HG03442 (cell line): ENCODE measurements at regions not wholly inside any gene's neighbourhood (a gene's known extent, or its start where the extent isn't known, plus 50 kb on each side); places are given as distances from the start of the nearest gene placed in this dataset.

Experiments used
- ATAC-seq: cut with Tn5 transposase; IDR thresholded peaks from one replicate; pipeline ENCODE4 v1.9.1; 2021; ENCODE audit warnings: mild to moderate bottlenecking, moderate library complexity; ENCODE audit not compliant: unreplicated experiment

DNA sequence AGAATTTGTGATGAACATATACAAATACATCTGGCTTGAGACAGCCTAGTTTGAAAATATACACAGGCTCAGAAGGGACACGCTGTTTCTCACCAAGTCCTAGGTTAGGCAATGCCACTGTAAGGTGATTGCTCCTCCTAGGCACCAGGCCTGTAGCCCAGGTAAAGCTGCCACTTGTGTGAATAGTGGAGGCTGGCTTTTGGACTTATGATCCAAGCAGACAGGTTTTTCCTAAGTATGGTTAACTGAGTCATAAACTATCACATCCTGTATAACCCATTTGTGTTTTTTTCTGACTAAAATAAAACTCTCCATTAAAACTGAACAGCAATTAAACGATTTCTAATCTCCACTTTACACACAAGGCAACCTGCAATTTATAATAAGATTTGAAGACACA, 81.0 kb downstream of the SEMA4F start:
- no peak for ATAC-seq

DNA sequence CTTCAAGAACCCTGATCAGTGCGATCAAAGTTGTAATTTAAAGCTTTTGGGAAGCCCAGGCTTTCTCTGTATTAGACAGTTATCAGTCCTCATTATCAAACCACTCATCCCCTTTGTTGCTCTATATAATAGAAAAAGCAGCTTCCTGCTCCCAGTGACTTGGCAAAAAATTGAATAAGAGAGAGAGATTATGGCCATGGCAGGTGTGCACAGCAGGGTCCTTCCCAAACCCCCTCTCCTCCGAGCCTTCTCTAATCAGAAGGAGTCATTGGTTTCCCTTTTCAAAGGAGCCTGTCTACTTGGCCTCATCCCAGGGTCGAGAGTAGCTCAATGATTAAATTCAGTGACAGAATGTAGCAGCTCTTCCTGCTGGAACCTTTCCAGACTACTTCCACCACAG, 81.5 kb downstream of the SEMA4F start:
- no peak for ATAC-seq

DNA sequence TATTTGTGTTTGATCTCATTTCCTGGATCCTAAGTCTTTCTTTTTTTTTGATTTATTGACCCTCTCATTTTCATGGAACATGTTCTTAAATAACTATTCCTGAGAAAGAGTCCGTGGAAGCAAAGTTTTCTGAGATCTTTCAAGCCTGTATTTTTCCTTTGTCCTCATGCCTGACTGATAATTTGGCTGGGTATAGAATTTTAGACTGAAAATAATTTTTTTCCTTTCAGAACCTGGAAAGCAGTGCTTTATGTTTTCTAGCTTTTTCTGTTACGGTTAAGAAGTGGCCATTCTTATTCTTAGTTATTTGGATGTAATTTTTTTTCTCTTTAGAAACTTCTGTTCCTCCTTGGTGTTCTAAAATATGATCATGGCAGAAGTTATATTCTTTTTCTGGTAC, 82.5 kb downstream of the SEMA4F start:
- ATAC-seq, result no peak

DNA sequence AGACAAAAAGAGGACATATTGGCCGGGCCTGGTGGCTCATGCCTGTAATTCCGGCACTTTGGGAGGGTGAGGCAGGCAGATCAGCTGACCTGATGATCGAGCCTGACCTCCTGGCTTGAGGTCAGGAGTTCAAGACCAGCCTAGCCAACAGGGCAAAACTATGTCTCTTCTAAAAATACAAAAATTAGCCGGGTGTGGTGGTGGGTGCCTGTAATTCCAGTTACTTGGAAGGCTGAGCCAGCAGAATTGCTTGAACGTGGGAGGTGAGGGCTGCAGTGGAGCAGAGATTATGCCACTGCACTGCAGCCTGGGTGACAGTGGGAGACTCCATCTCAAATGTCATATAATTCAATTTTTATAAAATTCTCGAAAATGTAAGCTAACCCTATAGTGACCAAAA, 84.5 kb downstream of the SEMA4F start:
- ATAC-seq, result no peak

DNA sequence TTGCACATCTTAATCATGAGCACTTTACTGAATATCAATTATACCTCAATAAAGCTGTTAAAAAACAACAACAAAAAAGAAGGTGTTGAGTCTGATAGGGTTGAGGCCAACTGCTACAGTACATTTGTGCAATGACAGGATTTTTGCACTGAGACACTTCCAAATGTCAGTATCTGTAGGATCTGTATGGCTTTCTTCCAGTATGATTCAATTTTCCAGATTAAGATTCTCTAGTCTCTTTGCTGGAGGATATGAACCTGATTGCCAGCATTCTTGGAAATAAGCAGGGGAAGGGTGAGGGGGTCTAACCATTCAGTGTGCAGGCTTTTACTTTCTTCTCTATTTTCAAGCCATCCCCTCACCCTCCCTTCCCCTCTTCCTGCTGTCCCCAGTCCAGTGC, 85.1 kb downstream of the SEMA4F start:
- ATAC-seq, result no peak

DNA sequence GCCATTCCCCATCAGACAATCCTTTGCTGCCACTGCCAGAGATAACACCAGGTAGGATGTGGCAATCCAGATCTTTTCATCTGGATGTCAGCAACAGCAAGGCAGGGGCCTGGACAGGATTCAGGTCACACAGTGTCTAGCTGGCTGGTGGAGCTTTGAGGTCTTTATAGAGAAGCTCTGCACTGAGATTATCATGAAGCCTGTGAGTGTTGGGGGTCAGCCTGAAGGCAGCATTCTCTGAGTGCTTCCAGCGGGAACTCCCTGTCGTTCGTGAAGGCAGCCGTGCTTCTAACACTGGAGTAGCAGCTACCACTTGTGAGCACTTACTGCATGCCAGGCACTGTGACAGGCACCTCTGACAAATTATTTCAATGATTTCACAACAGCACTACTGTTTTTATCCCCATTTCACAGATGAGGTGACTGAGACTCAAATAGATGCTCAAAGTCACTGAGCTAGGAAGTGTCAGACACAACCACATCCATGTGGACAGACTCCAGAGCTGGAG, 85.7 kb downstream of the SEMA4F start:
- no peak for ATAC-seq

DNA sequence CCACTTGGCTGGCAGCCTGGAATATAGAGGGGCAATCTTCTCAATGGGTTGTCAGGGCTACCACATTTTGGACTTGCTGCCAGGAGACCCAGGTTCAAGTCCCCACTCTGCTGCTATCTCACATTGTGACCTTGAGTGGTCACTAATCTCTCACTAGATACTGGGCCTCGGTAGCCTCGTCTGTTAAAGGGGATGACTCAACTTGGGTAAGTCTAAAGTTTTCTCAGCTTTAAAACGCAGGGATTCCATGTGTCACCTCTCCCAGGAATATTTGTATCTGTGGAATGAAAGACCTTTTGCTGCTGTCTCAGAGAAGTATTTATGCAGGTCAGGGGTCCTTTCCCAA, 86.3 kb downstream of the SEMA4F start:
- no peak for ATAC-seq

DNA sequence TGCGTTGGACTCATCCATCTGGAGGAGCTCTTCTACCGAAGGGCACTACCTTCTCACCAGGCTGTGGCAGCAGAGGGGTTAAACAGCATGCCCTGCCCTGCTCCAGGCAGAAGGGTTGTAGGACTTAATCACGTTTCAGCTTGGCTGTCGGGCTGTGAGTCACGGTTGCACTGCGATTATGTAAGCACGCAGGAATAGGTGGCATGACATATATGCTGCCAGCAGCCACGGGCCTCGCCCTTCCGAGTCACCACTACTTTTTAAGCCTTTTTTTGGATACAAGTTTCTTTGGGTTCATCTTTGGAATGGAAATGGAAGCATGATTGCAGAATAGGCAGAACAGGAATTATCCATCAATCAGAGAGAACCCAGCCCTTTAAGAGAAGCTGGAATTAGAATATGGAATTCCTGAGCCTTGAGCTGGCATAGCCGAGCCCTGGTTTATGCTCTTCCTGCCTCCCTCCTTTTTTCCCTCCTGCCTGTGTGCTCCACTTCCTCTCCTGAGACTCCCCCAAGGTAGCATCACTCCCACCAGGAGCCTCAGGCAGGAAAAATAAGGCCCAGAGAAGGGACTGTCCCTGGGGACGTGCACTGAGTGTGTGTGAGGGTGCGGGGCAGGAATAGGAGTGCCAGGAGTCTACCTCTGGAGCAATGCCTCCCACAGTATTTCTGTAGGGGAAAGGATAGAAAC, 86.8 kb downstream of the SEMA4F start:
- ATAC-seq, result no peak

DNA sequence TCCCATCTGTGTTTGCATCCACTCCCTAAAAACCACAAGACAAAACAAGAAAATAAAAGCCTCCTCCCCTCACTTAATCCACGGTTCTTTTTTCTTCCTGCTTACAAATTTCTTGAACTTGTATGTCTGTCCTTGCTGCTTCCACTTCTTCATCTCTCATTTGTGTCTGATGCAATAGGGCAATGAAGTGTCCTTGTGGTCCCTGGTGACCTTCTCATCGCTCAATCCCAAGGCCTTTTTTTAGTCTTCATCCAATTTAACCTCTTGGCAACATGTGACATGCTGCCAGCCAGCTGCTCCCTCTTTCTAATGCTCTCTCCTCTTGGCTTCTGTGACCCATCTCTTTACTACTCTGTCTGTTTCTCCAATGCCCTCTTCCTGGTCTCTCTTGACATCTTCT, 87.6 kb downstream of the SEMA4F start:
- no peak for ATAC-seq

DNA sequence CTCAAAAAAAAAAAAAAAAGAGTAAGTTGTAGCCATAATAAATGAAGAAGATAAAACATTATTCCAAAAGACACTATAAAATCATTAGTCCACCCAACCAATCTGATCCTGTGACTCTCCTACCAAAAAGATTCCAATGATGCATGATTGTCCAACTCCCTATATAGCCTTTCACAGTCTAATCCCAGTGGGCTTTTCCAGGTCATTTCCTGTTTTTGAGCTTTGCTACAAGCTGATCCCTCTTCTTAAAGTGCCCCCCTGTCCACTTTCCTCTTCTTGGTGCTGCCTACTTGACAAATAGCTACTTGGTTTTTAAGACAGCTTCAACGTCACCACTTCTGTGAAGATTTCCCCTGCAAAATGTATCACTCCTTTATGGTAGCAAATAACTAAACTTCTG, 88.4 kb downstream of the SEMA4F start:
- no peak for ATAC-seq

DNA sequence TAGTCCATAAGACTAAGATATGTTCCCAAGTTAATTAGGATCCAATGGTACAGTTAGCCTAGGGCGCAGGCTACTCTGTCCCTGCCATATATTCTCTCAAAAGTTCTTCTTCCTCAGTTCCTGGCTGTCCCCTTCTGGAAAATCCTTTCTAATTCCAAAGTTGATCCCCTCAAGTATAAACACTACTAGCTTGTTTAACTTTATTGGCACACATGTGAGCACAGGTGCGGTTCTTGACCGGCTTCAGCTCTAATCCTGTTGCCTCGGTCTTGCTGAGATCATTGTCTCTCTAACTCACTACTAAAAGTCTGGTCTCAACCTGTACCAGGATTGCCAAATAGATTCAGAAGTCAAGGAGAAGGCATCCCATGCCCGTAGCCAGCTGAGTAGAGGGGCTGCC, 89.0 kb downstream of the SEMA4F start:
- no peak for ATAC-seq

DNA sequence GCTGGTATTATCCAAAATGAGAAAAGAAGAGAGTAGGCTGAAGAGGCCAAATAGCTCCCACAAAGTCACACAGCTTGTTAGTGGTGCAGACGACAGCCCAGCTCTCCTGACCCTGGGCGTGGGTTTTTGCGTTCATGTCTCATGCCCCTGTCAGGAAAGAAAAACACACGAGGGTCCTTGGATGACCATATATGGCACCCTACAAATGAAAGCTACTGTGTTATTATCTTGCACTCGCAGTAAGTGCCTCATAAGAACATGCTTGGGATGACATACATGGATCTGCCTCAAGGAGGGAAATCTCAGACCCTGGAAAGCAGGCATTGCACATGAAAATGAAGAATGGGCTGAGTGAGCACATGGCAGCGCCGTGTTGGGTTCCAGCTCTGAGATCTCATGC, 89.7 kb downstream of the SEMA4F start:
- ATAC-seq, result no peak

DNA sequence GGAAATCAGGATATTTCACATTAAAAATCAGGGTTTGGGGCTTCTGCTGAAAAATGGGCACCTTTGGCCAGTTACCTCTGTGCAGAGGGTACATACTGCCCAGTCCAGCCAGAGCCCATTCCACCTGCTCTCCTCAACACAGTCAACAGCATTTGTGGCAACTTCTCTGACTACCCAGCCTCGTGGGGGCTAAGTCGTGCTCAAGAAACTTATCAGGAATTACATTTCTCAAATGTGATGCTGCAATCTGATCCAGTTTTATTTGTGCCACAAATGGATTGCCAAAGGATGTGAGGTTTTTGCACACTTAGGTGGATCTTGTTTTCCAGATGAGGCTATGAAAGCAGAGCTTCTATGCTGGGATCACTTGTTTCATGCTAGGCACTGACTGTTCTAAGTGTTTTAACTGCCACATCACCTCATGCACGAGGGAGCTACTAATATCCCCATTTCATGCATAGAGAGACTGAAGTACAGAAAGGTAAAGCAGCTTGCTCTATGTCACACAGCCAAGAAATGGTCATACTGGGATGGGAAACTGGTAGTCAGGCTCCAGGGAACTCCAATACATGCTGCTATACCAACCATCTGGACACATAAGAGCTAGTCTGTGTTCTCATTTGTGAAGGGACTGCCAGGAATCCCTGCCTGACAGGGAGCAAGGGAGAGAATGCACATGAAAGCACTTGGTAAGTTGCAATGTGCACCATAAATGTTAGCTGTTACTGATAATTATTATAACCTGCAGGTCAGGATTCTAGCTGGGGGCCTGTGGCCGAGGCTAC, 89.0 kb upstream of the HK2 start:
- ATAC-seq, result no peak

DNA sequence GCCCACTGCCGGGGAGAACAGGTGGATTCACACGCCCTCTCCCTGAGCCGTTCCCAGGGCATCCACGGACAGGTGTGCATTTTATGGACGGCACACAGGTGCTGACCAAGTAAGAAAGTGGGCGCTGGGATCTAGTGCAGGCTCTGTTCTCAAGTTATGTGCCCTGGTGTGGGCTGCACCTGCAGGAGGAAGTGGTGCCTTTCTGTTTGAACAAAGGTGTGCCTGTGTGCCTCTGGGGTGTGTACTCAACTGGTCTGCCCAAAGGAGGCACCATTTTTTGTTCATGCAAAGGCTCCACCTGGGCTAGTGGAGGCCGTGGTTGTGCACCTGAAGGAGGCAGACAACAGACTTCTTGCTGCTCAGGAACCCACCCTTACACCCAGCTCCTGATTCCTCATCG, 88.2 kb upstream of the HK2 start:
- ATAC-seq, result no peak

DNA sequence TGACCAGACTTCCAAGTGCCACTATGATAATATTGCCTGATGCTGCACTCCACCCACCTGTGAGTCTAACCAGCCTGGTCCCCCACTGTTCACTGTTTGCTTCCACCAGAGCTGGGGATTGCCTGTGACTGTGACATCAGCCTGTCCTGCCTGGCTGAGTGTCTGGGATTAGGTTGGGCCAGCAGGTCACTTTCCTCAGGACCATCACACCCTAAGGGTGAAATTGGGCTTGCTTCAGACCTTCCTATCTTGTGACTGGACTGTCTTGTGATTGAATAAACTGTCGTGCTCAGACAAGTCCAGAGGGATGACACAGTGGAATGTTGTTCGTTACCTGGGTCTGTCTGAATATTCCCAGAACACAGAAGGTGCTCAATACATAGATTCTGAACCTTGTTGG, 87.4 kb upstream of the HK2 start:
- ATAC-seq, result no peak

DNA sequence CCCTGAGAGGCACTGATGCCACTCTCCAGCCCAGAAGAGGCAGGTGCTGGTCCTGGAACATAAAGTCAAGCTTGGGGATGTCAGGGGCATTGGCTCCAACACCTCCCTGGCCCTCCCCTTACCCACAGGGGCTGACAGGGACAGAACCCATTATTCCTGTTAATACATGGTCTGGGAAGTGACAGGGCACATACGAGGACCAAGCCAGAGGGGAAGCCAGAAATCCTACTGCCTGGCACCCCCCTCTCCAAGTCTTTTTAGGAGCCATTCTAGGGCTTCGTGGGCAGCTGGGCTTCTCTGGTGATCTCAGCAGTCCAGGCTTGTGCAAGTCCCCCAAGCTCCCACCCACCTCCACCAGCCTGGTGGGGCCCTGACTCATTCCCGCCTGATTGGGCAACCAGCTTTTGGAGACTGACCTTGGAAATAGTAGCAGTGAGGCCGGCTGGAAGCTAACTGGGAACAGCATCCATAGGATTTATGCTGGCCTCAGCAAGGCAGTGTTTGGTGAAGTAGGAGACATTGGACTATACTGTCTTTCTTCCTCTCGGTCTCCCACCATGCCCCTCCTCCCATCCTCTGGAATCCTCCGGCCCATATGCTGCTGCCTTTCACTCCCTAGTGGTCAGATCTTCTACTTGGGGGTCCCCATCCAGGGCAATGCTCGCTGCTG, 86.4 kb upstream of the HK2 start:
- no peak for ATAC-seq

DNA sequence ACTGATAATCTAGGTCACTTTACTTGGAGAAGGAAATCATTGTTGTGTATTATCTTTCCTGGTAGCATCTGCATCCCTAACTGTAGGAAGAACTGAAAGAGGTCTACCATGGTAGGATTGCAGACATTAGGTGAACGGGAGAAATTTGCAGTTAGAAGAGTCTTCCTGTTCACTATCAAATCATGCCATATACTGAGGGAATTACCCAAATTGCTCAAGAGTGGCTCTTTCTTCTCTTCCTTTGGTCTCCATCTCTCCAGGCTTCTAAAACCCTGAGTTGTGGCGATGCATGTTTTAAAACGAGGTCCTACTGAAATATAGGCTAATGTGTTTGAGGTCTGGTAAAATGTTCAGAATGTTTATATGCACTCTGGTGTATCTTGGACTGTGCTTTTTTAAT, 85.3 kb upstream of the HK2 start:
- ATAC-seq, result no peak

DNA sequence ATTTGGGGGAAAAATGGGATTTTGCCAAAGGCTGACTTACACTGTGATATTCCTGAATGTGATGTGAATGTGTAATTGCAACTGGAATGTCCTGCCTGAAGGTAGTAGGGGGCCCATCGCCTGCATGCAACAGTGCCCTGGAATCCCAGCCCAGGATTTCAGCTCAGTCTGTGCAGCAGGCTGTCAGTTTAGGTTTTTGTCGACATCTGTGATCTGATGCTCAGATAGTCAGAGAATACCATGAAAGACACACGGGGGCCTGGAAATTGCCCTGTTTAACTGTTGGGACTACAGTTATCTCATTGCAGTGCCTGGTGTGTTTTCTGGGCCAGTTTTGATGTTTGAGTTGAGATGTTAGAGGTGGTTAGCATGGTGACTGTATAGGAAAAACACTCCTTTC, 84.5 kb upstream of the HK2 start:
- no peak for ATAC-seq

DNA sequence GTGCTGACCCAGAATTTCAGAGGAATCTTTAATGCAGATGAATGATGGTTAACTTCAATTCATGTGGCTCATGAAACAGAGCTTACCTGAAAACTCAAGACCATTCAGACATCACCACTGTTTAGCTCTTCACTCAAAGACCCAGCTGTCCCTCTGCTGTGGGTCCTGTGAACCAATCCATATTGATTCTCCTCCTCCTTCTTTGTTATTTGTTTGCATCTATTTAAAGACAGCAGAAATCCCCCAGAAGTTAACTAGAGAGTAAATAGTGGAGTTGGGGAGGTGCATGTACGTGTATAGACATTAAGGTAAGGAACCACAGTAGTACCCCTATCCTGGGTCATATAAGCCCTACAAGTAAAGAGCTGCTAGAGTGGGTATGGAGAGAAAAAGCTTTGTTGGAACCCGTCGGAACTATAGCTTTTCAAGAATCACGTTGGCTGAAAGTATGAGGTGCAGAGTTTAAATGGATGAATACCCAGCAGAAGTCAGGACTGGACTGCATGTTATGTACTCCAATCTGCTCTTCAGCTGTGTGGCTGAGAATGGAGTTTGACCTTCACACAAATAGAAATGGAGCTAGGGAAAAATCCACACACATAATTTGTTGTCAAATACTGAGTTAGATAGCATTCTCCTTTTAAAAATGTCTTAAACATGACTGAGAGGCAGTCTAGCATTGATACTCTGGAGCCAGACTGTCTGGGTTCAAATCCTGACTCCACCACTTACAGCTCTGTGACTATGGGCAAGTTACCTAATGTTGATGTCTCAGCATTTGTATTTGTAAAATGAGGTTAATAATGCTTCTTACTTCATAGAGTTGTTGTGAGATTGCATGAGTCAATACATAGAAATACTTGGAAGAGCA, 81.7 kb upstream of the HK2 start:
- ATAC-seq, result no peak

DNA sequence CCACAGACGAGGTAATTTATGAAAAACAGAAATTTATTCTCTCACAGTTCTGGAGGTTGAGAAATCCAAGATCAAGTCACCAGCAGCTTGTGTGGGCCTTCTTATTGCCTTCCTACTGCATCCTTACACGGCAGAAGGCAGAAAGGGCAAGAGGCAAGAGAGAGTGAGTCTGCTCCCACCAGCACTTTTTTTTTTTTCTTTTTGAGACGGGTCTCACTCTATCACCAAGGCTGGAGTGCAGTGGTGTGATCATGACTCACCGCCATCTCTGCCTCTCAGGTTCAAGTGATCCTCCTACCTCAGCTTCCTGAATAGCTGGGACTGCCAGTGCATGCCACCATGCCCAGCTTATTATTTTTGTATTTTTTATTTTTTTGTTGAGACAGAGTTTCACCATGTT, 78.5 kb upstream of the HK2 start:
- ATAC-seq, result no peak

DNA sequence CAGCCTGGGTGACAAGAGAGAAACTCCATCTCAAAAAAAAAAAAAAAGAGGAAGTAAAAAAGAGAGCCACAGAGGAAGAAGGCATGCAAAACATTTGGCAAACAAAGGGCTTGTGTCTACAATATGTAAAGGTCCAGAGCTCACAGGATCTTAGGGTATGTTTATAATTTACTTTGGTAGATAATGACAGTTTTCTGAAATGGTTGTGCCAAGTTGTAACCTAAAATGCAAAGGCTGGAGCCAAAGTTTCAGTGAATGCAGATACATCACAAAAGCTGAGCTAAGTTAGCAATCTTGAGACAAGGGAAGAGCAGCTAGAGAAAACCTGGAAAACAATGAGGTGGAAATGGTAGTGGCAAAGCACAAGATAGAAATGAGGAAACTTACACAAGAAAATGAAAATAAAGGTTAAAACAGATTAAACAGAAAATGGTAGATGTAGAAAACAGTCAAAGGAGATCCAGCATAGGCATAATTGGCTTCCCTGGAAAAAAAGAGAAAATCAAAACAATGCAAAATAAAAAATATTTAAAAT, 77.5 kb upstream of the HK2 start:
- ATAC-seq, result peak; percentile 67
